GM23248 (cell line): ENCODE measurements at regions not wholly inside any gene's neighbourhood (a gene's known extent, or its start where the extent isn't known, plus 50 kb on each side); places are given as distances from the start of the nearest gene placed in this dataset.

Experiments used
- DNase-seq: peaks from one replicate; pipeline ENCODE4 v3.0.0-alpha.2; 2015
- H2AFZ ChIP-seq: fragments of 200-600 bp; sonication (generic); 2 replicates; pipeline ENCODE4 v1.6.1; 2016; ENCODE audit warnings: antibody characterized with exemption
- H3F3A ChIP-seq: fragments of 200-600 bp; sonication (generic); 2 replicates; pipeline ENCODE4 v1.6.1; 2016; ENCODE audit warnings: mild to moderate bottlenecking, antibody characterized with exemption, mixed run types; ENCODE audit not compliant: insufficient read depth
- H3K27ac ChIP-seq: fragments of 200-600 bp; sonication (generic); 2 replicates; pipeline ENCODE4 v1.5.1; 2016; ENCODE audit warnings: mild to moderate bottlenecking
- H3K27me3 ChIP-seq: fragments of 200-600 bp; sonication (generic); replicated peaks from 2 replicates; pipeline ENCODE4 v1.6.1; 2016; ENCODE audit warnings: mild to moderate bottlenecking; ENCODE audit not compliant: insufficient read depth
- H3K36me3 ChIP-seq: fragments of 200-600 bp; sonication (generic); 2 replicates; pipeline ENCODE4 v1.6.1; 2016; ENCODE audit warnings: low read depth, mild to moderate bottlenecking
- H3K4me1 ChIP-seq: fragments of 200-600 bp; sonication (generic); 2 replicates; pipeline ENCODE4 v1.6.1; 2016; ENCODE audit warnings: mild to moderate bottlenecking; ENCODE audit not compliant: insufficient read depth
- H3K4me2 ChIP-seq: fragments of 200-600 bp; sonication (generic); one replicate; pipeline ENCODE4 v1.6.1; 2016; ENCODE audit warnings: mild to moderate bottlenecking; ENCODE audit not compliant: unreplicated experiment
- H3K4me3 ChIP-seq: fragments of 200-600 bp; sonication (generic); 2 replicates; pipeline ENCODE4 v1.5.1; 2016; ENCODE audit warnings: mild to moderate bottlenecking
- H3K79me2 ChIP-seq: fragments of 200-600 bp; sonication (generic); 2 replicates; pipeline ENCODE4 v1.6.1; 2016; ENCODE audit warnings: mild to moderate bottlenecking; ENCODE audit not compliant: insufficient read depth
- H3K9ac ChIP-seq: fragments of 200-600 bp; sonication (generic); 2 replicates; pipeline ENCODE4 v1.6.1; 2016; ENCODE audit warnings: mild to moderate bottlenecking
- H3K9me2 ChIP-seq: fragments of 200-600 bp; sonication (generic); 2 replicates; pipeline ENCODE4 v1.6.1; 2016; ENCODE audit warnings: mixed run types, mild to moderate bottlenecking, moderate library complexity; ENCODE audit not compliant: insufficient read depth
- H3K9me3 ChIP-seq: fragments of 200-600 bp; sonication (generic); one replicate; pipeline ENCODE4 v1.6.1; 2017; ENCODE audit warnings: low read depth
- H4K20me1 ChIP-seq: fragments of 200-600 bp; sonication (generic); 2 replicates; pipeline ENCODE4 v1.6.0; 2016; ENCODE audit not compliant: insufficient read depth
- EZH2 ChIP-seq: fragments of 200-600 bp; sonication (generic); IDR thresholded peaks from 2 replicates; pipeline ENCODE4 v1.6.1; 2018; ENCODE audit warnings: antibody characterized with exemption, mild to moderate bottlenecking; ENCODE audit not compliant: insufficient read depth, poor library complexity, severe bottlenecking
- EZH2phosphoT487 ChIP-seq: fragments of 200-600 bp; sonication (generic); IDR thresholded peaks from 2 replicates; pipeline ENCODE4 v1.6.1; 2018; ENCODE audit warnings: antibody characterized with exemption, moderate library complexity, mild to moderate bottlenecking, low read depth; ENCODE audit not compliant: insufficient read depth
- WGBS, 2 experiments: methylation state at CpG; one replicate each; pipeline ENCODE4 v1.1.6; 2015 to 2017; ENCODE audit warnings: low lambda C conversion rate in 2 of 2, low coverage in 1 of 2; ENCODE audit errors: missing lambda C conversion rate in 2 of 2; 5-methylcytosine and 5-hydroxymethylcytosine counted together
- in situ Hi-C: fragments of 300-500 bp; cut with MboI; formaldehyde crosslinking; loops from 2 replicates; pipeline ENCODE4 v1.15.0; 2020

- no peaks in the 10 kb centered on the region for H3K9me3 ChIP-seq
These were observed 92.0 kb upstream of the SRD5A3 start for GRCh38 chr4:55253948-55254593.

GRCh38 chr4:55255179-55255578 lies 90.9 kb upstream of the SRD5A3 start:
- WGBS, 2 experiments = 0 to 3% methylated on average over 1 of the region's 1 CpG
- in situ Hi-C loops = no loop called here
- H3K4me2 ChIP-seq = no peak overlapping the region

More at GRCh38 chr4:55253948-55254593, 92.0 kb upstream of the SRD5A3 start:
- peaks cover 15% of the 10 kb centered on the region; the same call in 1 of the 2 replicates for H3F3A ChIP-seq
- WGBS, 2 experiments = 92 to 94% methylated on average over 8 of the region's 8 CpGs
- no peaks in the 10 kb centered on the region for H3K79me2 ChIP-seq
- no peak overlapping the region for H3K27ac ChIP-seq
- no peak overlapping the region for H3K4me2 ChIP-seq
- H3K9ac ChIP-seq = no peak overlapping the region
- TF ChIP-seq EZH2phosphoT487 (no peak), EZH2 (no peak)
- H3K36me3 ChIP-seq = no peaks in the 10 kb centered on the region
- in situ Hi-C loops = no loop called here
- no peak overlapping the region for H3K4me3 ChIP-seq
- no peak for DNase-seq
- H2AFZ ChIP-seq = no peak overlapping the region
- H4K20me1 ChIP-seq = no peaks in the 10 kb centered on the region
- H3K4me1 ChIP-seq = peaks cover 15% of the 10 kb centered on the region
- no peaks in the 10 kb centered on the region for H3K27me3 ChIP-seq
- H3K9me2 ChIP-seq = no peaks in the 10 kb centered on the region

GRCh38 chr4:55256787-55257186 lies 89.3 kb upstream of the SRD5A3 start:
- TF ChIP-seq EZH2phosphoT487 (no peak), EZH2 (no peak)
- Histone ChIP-seq H3F3A (peaks cover 15% of the 10 kb centered on the region; the same call in 1 of the 2 replicates), H3K4me2 (no peak overlapping the region), H3K27me3 (no peaks in the 10 kb centered on the region), H4K20me1 (no peaks in the 10 kb centered on the region), H3K79me2 (no peaks in the 10 kb centered on the region), H3K9me3 (no peaks in the 10 kb centered on the region), H3K36me3 (no peaks in the 10 kb centered on the region), H2AFZ (no peak overlapping the region), H3K27ac (no peak overlapping the region), H3K4me3 (no peak overlapping the region), H3K9ac (no peak overlapping the region), H3K4me1 (peaks cover 15% of the 10 kb centered on the region), H3K9me2 (no peaks in the 10 kb centered on the region)
- DNase-seq = no peak
- in situ Hi-C loops = no loop called here
- 45 to 52% methylated on average over 6 of the region's 6 CpGs for WGBS, 2 experiments

More at GRCh38 chr4:55255179-55255578, 90.9 kb upstream of the SRD5A3 start:
- Histone ChIP-seq H4K20me1 (no peaks in the 10 kb centered on the region), H3K79me2 (no peaks in the 10 kb centered on the region), H3F3A (peaks cover 15% of the 10 kb centered on the region; the same call in 1 of the 2 replicates), H2AFZ (no peak overlapping the region), H3K9me2 (no peaks in the 10 kb centered on the region), H3K27me3 (no peaks in the 10 kb centered on the region), H3K4me3 (no peak overlapping the region), H3K27ac (peak overlapping the region; percentile 48), H3K9me3 (no peaks in the 10 kb centered on the region), H3K36me3 (no peaks in the 10 kb centered on the region), H3K9ac (no peak overlapping the region), H3K4me1 (peaks cover 15% of the 10 kb centered on the region)
- DNase-seq = peak; percentile 84
- TF ChIP-seq EZH2 (no peak), EZH2phosphoT487 (no peak)

DNA sequence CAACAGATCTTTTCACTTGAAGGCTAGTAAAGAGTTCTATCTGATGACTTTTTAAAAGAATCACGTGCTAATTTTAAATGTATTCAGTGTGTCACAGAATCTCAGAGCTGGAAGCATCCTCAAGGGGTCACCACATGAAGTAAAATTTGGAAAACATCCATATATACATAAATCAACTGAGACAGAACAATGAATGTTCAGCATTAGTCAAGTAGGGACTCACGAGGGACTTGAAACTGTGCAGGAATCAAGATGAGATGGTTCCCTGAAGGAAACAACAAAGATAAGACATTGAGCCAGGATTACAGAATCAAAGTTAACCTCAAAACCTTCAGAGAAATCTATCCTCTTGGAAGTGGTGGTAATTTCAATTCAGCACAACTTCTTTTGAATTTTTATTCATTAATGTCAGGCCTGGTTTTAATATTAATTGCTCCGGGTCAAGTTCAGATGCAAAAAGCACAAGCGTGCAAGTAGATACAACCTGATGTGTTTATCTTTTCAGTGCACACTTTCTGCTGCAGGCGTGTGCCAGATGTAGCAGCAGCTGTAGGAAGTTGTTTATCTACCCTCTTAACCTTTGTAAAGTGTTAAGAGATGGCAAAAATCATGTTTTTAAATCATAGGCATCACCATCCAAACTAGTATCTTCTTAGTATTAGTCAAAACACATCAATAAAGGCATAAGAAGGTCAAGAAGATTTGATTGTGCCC lies 87.7 kb upstream of the SRD5A3 start:
- no peak overlapping the region for H3K4me3 ChIP-seq
- TF ChIP-seq EZH2phosphoT487 (no peak), EZH2 (no peak)
- H3K9me2 ChIP-seq = no peaks in the 10 kb centered on the region
- H3K4me2 ChIP-seq = no peak overlapping the region
- peaks cover 15% of the 10 kb centered on the region; the same call in 1 of the 2 replicates for H3F3A ChIP-seq
- H3K27me3 ChIP-seq = no peaks in the 10 kb centered on the region
- H3K27ac ChIP-seq = no peak overlapping the region
- no peaks in the 10 kb centered on the region for H3K79me2 ChIP-seq
- WGBS, 2 experiments = 42 to 52% methylated on average over 5 of the region's 5 CpGs
- H2AFZ ChIP-seq = no peak overlapping the region
- no peak overlapping the region for H3K9ac ChIP-seq
- H3K9me3 ChIP-seq = no peaks in the 10 kb centered on the region
- no peak for DNase-seq
- no peaks in the 10 kb centered on the region for H3K36me3 ChIP-seq
- H4K20me1 ChIP-seq = no peaks in the 10 kb centered on the region
- in situ Hi-C loops = no loop called here
- H3K4me1 ChIP-seq = peaks cover 15% of the 10 kb centered on the region
